DND-41 (cell line): ENCODE measurements at regions not wholly inside any gene's neighbourhood (a gene's known extent, or its start where the extent isn't known, plus 50 kb on each side); places are given as distances from the start of the nearest gene placed in this dataset.

Experiments used
- ATAC-seq: fragments of 200-7000 bp; cut with Tn5 transposase; 3 replicates; pipeline ENCODE4 v1.9.1; 2021; ENCODE audit warnings: low read depth; ENCODE audit not compliant: insufficient read depth
- DNase-seq: peaks from one replicate; pipeline ENCODE4 v3.0.0-alpha.2; 2020
- H2AFZ ChIP-seq: 2 replicates; pipeline ENCODE4 v1.6.0; 2012; ENCODE audit warnings: low read depth, low read length
- H3K27ac ChIP-seq: 2 replicates; pipeline ENCODE4 v1.5.1; 2012; ENCODE audit warnings: low read length, inconsistent platforms
- H3K27me3 ChIP-seq: fragments of 200-600 bp; sonication (generic); 2 replicates; pipeline ENCODE4 v1.6.0; 2012; ENCODE audit warnings: low read length, mild to moderate bottlenecking, inconsistent platforms; ENCODE audit not compliant: insufficient read depth, poor library complexity
- H3K36me3 ChIP-seq: 2 replicates; pipeline ENCODE4 v1.5.1; 2012; ENCODE audit warnings: low read length, inconsistent platforms; ENCODE audit not compliant: insufficient read depth
- H3K4me1 ChIP-seq: 2 replicates; pipeline ENCODE4 v1.5.1; 2012; ENCODE audit warnings: mild to moderate bottlenecking, low read length; ENCODE audit not compliant: insufficient read depth
- H3K4me2 ChIP-seq: 2 replicates; pipeline ENCODE4 v1.6.0; 2012; ENCODE audit warnings: mild to moderate bottlenecking, moderate library complexity, low read length, inconsistent platforms; ENCODE audit not compliant: insufficient read depth
- H3K4me3 ChIP-seq, 2 experiments: fragments of 200-600 bp in 1 of 2; shearing (Covaris generic) in 1 of 2; 2 replicates each; pipeline ENCODE4 v1.5.1; 2012 to 2016; ENCODE audit warnings: inconsistent platforms in 2 of 2, low read length in 2 of 2, mild to moderate bottlenecking in 2 of 2, low read depth in 1 of 2, moderate library complexity in 1 of 2
- H3K79me2 ChIP-seq: 2 replicates; pipeline ENCODE4 v1.6.0; 2012; ENCODE audit warnings: low read length, inconsistent platforms; ENCODE audit not compliant: insufficient read depth
- H3K9ac ChIP-seq: 2 replicates; pipeline ENCODE4 v1.6.0; 2012; ENCODE audit warnings: low read depth, mild to moderate bottlenecking, inconsistent platforms, low read length, moderate library complexity
- H3K9me3 ChIP-seq: 2 replicates; pipeline ENCODE4 v1.5.1; 2012; ENCODE audit warnings: low read length, moderate library complexity, mild to moderate bottlenecking, inconsistent platforms; ENCODE audit not compliant: insufficient read depth, severe bottlenecking
- H4K20me1 ChIP-seq: 2 replicates; pipeline ENCODE4 v1.6.0; 2012; ENCODE audit warnings: low read length; ENCODE audit not compliant: insufficient read depth
- CTCF ChIP-seq: IDR thresholded peaks from 2 replicates; pipeline ENCODE4 v1.5.1; 2012; ENCODE audit warnings: borderline replicate concordance, low read length, moderate library complexity, mild to moderate bottlenecking; ENCODE audit not compliant: poor library complexity, severe bottlenecking; ENCODE audit errors: extremely low read depth
- EZH2 ChIP-seq: IDR thresholded peaks from 3 replicates; pipeline ENCODE4 v1.6.1; 2012; ENCODE audit warnings: borderline replicate concordance, low read depth, mild to moderate bottlenecking, moderate library complexity, low read length, inconsistent platforms; ENCODE audit not compliant: severe bottlenecking

GRCh38 chr2:8337321-8337720, 344.5 kb upstream of the ID2 start:
- H3K27ac ChIP-seq: peak overlapping the region; percentile 64
- no peaks in the 10 kb centered on the region for H3K9me3 ChIP-seq
- H3K9ac ChIP-seq: peak overlapping the region; percentile 17; the same call in 1 of the 2 replicates
- H4K20me1 ChIP-seq: no peaks in the 10 kb centered on the region
- peak overlapping the region; percentile 49 for H3K4me2 ChIP-seq
- H3K79me2 ChIP-seq: no peaks in the 10 kb centered on the region
- H3K36me3 ChIP-seq: no peaks in the 10 kb centered on the region
- peak; percentile 71 for DNase-seq
- no peaks in the 10 kb centered on the region for H3K27me3 ChIP-seq
- TF ChIP-seq CTCF: no peak
- TF ChIP-seq EZH2: no peak
- peaks cover 23% of the 10 kb centered on the region for H3K4me1 ChIP-seq
- no peak overlapping the region for H3K4me3 ChIP-seq
- no peak overlapping the region for H2AFZ ChIP-seq
- ATAC-seq: peak; percentile 99

- Histone ChIP-seq H3K9ac (no peak overlapping the region), H3K36me3 (no peaks in the 10 kb centered on the region), H3K9me3 (no peaks in the 10 kb centered on the region), H3K4me1 (peaks cover 14% of the 10 kb centered on the region), H3K27me3 (no peaks in the 10 kb centered on the region), H4K20me1 (no peaks in the 10 kb centered on the region), H2AFZ (no peak overlapping the region), H3K27ac (no peak overlapping the region), H3K79me2 (no peaks in the 10 kb centered on the region), H3K4me3 (no peak overlapping the region), H3K4me2 (no peak overlapping the region)
- DNase-seq: no peak
- no peak for ATAC-seq
- no peak for TF ChIP-seq EZH2
- TF ChIP-seq CTCF: no peak
Observed at GRCh38 chr2:8342407-8342806, 339.4 kb upstream of the ID2 start.

- H3K4me1 ChIP-seq: peaks cover 8% of the 10 kb centered on the region
- H3K9me3 ChIP-seq: no peaks in the 10 kb centered on the region
- DNase-seq (no peak), ATAC-seq (no peak)
- H3K79me2 ChIP-seq: no peaks in the 10 kb centered on the region
- no peak for TF ChIP-seq CTCF
- TF ChIP-seq EZH2: no peak
- no peak overlapping the region for H3K27ac ChIP-seq
- H3K4me3 ChIP-seq: no peak overlapping the region
- no peak overlapping the region for H3K9ac ChIP-seq
- H3K27me3 ChIP-seq: no peaks in the 10 kb centered on the region
- no peak overlapping the region for H3K4me2 ChIP-seq
- no peaks in the 10 kb centered on the region for H4K20me1 ChIP-seq
- H3K36me3 ChIP-seq: no peaks in the 10 kb centered on the region
- H2AFZ ChIP-seq: no peak overlapping the region
Observed at GRCh38 chr2:8343031-8343430, 338.8 kb upstream of the ID2 start.

GRCh38 chr2:8344144-8345097, 337.4 kb upstream of the ID2 start:
- H3K27me3 ChIP-seq: no peaks in the 10 kb centered on the region
- H4K20me1 ChIP-seq: no peaks in the 10 kb centered on the region
- H3K36me3 ChIP-seq: no peaks in the 10 kb centered on the region
- H3K9ac ChIP-seq: no peak overlapping the region
- DNase-seq (no peak), ATAC-seq (no peak)
- no peaks in the 10 kb centered on the region for H3K4me1 ChIP-seq
- no peaks in the 10 kb centered on the region for H3K9me3 ChIP-seq
- no peak overlapping the region for H2AFZ ChIP-seq
- no peak overlapping the region for H3K4me2 ChIP-seq
- H3K79me2 ChIP-seq: no peaks in the 10 kb centered on the region
- no peak for TF ChIP-seq EZH2
- no peak for TF ChIP-seq CTCF
- no peak overlapping the region for H3K4me3 ChIP-seq
- no peak overlapping the region for H3K27ac ChIP-seq
